Gastroesophageal sphincter (tissue), 4 donors: ENCODE measurements at regions not wholly inside any gene's neighbourhood (a gene's known extent, or its start where the extent isn't known, plus 50 kb on each side); places are given as distances from the start of the nearest gene placed in this dataset.

ENCODE experiments used
- ATAC-seq: fragments of 150-250 bp; one replicate; pipeline ENCODE4 v1.9.1; 2016; ENCODE audit warnings: mild to moderate bottlenecking, moderate library complexity
- H3K27ac ChIP-seq, 4 donors: fragments of 200-600 bp; sonication (generic) in 3 of 4; 1 replicate in 3 of 4; 2 replicates in 1 of 4; pipeline ENCODE4 v1.5.1; 2016 to 2019
- H3K27me3 ChIP-seq: fragments of 200-600 bp; sonication (generic); one replicate; pipeline ENCODE4 v1.5.1; 2019
- H3K36me3 ChIP-seq, 2 donors: fragments of 200-600 bp; sonication (generic); one replicate each; pipeline ENCODE4 v1.5.1; 2019; ENCODE audit warnings: control low read depth in 1 of 2
- H3K4me1 ChIP-seq, 3 donors: fragments of 200-600 bp; sonication (generic); 1 replicate in 2 of 3; 2 replicates in 1 of 3; pipeline ENCODE4 v1.5.1; 2016 to 2019; ENCODE audit warnings: control low read depth in 2 of 3
- H3K4me3 ChIP-seq, 2 donors: fragments of 200-600 bp; sonication (generic); one replicate each; pipeline ENCODE4 v1.5.1; 2019; ENCODE audit warnings: mild to moderate bottlenecking in 1 of 2, moderate library complexity in 1 of 2
- H3K9me3 ChIP-seq, 3 donors: fragments of 200-600 bp; sonication (generic); one replicate each; pipeline ENCODE4 v1.5.1; 2017 to 2019; ENCODE audit warnings: control low read depth in 2 of 3
- CTCF ChIP-seq, 4 experiments: fragments of 200-600 bp in 2 of 4; fragments of 450-650 bp in 2 of 4; sonication (generic) in 1 of 4; IDR thresholded peaks; one replicate each; pipeline ENCODE4 v1.5.1; 2017 to 2019; ENCODE audit warnings: antibody characterized with exemption in 4 of 4, mild to moderate bottlenecking in 2 of 4, moderate library complexity in 2 of 4
- EP300 ChIP-seq: sonication (generic); formaldehyde crosslinking; IDR thresholded peaks from one replicate; pipeline ENCODE4 v1.6.1; 2017; ENCODE audit warnings: antibody characterized with exemption, mild to moderate bottlenecking
- POLR2A ChIP-seq, 2 donors: fragments of 450-650 bp; IDR thresholded peaks; one replicate each; pipeline ENCODE4 v1.6.1; 2017; ENCODE audit warnings: antibody characterized with exemption in 2 of 2, mild to moderate bottlenecking in 2 of 2, moderate library complexity in 1 of 2
- POLR2AphosphoS5 ChIP-seq: sonication (generic); formaldehyde crosslinking; IDR thresholded peaks from one replicate; pipeline ENCODE4 v1.6.1; 2017; ENCODE audit warnings: antibody characterized with exemption
- WGBS, 2 donors: methylation state at CpG; one replicate each; pipeline ENCODE4 v1.1.5; 2018; ENCODE audit warnings: low coverage in 1 of 2; 5-methylcytosine and 5-hydroxymethylcytosine counted together

- Histone ChIP-seq H3K36me3 (no peaks in the 10 kb centered on the region), H3K27ac (no peak overlapping the region), H3K9me3 (no peaks in the 10 kb centered on the region), H3K4me3 (no peak overlapping the region), H3K4me1 (no peaks in the 10 kb centered on the region), H3K27me3 (no peaks in the 10 kb centered on the region)
- no peak for TF ChIP-seq POLR2A (IDR thresholded peaks at IDR 0.05)
- no peak for TF ChIP-seq POLR2AphosphoS5
- no peak for TF ChIP-seq CTCF (IDR thresholded peaks at IDR 0.05)
- TF ChIP-seq EP300, result no peak
- WGBS, 2 donors, result 40% methylated on average over 1 of the region's 12 CpGs; no CpG with 5 or more reads in 1 of the 2 donors
- ATAC-seq, result no peak
Observed at GRCh38 chr13:70841240-70842061, 733.2 kb upstream of the KLHL1 start.

- Histone ChIP-seq H3K9me3 (no peaks in the 10 kb centered on the region), H3K27ac (no peak overlapping the region), H3K36me3 (no peaks in the 10 kb centered on the region), H3K27me3 (no peaks in the 10 kb centered on the region), H3K4me1 (no peaks in the 10 kb centered on the region), H3K4me3 (no peak overlapping the region)
- 84 to 100% methylated on average over 1 of the region's 1 CpG for WGBS, 2 donors
- TF ChIP-seq CTCF (IDR thresholded peaks at IDR 0.05) (no peak), POLR2AphosphoS5 (no peak), POLR2A (IDR thresholded peaks at IDR 0.05) (no peak), EP300 (no peak)
- no peak for ATAC-seq
Observed at GRCh38 chr13:70835371-70835770, 727.1 kb upstream of the KLHL1 start.

GRCh38 chr13:70829748-70830147, 721.5 kb upstream of the KLHL1 start:
- ATAC-seq, result no peak
- no peak for TF ChIP-seq POLR2A (IDR thresholded peaks at IDR 0.05)
- no peak for TF ChIP-seq POLR2AphosphoS5
- no peak for TF ChIP-seq CTCF (IDR thresholded peaks at IDR 0.05)
- no peak for TF ChIP-seq EP300
- no peaks in the 10 kb centered on the region for H3K9me3 ChIP-seq
- H3K27ac ChIP-seq, result no peak overlapping the region
- 82 to 87% methylated on average over 4 of the region's 4 CpGs for WGBS, 2 donors
- H3K36me3 ChIP-seq, result no peaks in the 10 kb centered on the region
- no peaks in the 10 kb centered on the region for H3K4me1 ChIP-seq
- H3K27me3 ChIP-seq, result no peaks in the 10 kb centered on the region
- H3K4me3 ChIP-seq, result no peak overlapping the region

- H3K27me3 ChIP-seq, result no peaks in the 10 kb centered on the region
- no peak for ATAC-seq
- no peaks in the 10 kb centered on the region for H3K9me3 ChIP-seq
- no peaks in the 10 kb centered on the region for H3K4me1 ChIP-seq
- 69 to 78% methylated on average over 1 to 2 of the region's 2 CpGs for WGBS, 2 donors
- no peak overlapping the region for H3K4me3 ChIP-seq
- H3K36me3 ChIP-seq, result no peaks in the 10 kb centered on the region
- TF ChIP-seq EP300, result no peak
- no peak for TF ChIP-seq POLR2AphosphoS5
- TF ChIP-seq POLR2A (IDR thresholded peaks at IDR 0.05), result no peak
- no peak for TF ChIP-seq CTCF (IDR thresholded peaks at IDR 0.05)
- no peak overlapping the region for H3K27ac ChIP-seq
Observed at GRCh38 chr13:70817576-70817975, 709.3 kb upstream of the KLHL1 start.

GRCh38 chr13:70816853-70817252, 708.6 kb upstream of the KLHL1 start:
- Histone ChIP-seq H3K27ac (no peak overlapping the region), H3K27me3 (no peaks in the 10 kb centered on the region), H3K4me3 (no peak overlapping the region), H3K9me3 (no peaks in the 10 kb centered on the region), H3K4me1 (no peaks in the 10 kb centered on the region), H3K36me3 (no peaks in the 10 kb centered on the region)
- ATAC-seq, result no peak
- WGBS, 2 donors, result 66 to 67% methylated on average over 5 of the region's 5 CpGs
- TF ChIP-seq POLR2A (IDR thresholded peaks at IDR 0.05) (no peak), CTCF (IDR thresholded peaks at IDR 0.05) (no peak), EP300 (no peak), POLR2AphosphoS5 (no peak)
